GM12872 (cell line): ENCODE measurements at regions not wholly inside any gene's neighbourhood (a gene's known extent, or its start where the extent isn't known, plus 50 kb on each side); places are given as distances from the start of the nearest gene placed in this dataset.

Experiments used
- TF ChIP-seq, protein P1 (sequence below): IDR thresholded peaks from 3 replicates; pipeline ENCODE4 v1.5.1; 2011; ENCODE audit warnings: low read depth, mild to moderate bottlenecking, low read length, moderate library complexity; ENCODE audit not compliant: insufficient read depth

DNA sequence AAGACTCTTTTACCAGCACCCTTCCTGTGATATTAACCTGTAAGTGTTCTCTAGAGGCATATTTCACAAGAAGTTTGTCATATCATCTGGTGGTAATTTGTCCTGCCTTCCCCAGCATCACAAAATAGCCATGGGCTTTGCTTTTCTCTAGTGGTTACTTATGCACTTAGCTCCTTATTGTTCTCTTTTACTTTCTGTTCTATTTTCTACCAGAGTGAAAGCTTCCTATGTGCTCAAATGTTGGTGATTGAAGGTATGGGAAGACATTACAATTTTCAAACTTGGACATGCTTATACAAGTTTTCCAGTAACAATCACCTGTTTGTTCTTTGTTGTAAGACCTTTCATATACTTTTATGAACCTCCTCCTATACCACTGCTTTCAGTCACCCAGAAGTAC lies 87.0 kb upstream of the KCNH7 start:
- TF ChIP-seq, protein P1, sequence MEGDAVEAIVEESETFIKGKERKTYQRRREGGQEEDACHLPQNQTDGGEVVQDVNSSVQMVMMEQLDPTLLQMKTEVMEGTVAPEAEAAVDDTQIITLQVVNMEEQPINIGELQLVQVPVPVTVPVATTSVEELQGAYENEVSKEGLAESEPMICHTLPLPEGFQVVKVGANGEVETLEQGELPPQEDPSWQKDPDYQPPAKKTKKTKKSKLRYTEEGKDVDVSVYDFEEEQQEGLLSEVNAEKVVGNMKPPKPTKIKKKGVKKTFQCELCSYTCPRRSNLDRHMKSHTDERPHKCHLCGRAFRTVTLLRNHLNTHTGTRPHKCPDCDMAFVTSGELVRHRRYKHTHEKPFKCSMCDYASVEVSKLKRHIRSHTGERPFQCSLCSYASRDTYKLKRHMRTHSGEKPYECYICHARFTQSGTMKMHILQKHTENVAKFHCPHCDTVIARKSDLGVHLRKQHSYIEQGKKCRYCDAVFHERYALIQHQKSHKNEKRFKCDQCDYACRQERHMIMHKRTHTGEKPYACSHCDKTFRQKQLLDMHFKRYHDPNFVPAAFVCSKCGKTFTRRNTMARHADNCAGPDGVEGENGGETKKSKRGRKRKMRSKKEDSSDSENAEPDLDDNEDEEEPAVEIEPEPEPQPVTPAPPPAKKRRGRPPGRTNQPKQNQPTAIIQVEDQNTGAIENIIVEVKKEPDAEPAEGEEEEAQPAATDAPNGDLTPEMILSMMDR = no peak

DNA sequence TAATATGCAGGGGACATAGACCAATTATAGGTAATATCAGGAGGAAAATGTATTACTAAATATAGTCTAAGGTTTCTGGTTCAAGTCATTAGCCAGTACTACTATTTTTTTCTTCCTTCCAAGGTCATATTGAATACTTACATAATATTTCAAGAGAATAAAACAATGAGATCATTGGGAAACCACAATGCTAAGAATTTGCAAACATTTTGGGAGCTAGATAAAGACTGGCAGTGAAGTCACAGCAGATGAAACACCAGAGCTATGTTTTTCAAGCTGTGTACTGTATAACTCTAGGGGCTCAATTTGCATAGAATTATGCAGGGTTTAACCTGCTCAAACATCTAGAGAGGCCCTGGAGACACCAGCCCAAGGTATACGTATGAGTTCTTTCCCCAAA lies 80.5 kb upstream of the KCNH7 start:
- TF ChIP-seq, protein P1 = no peak

DNA sequence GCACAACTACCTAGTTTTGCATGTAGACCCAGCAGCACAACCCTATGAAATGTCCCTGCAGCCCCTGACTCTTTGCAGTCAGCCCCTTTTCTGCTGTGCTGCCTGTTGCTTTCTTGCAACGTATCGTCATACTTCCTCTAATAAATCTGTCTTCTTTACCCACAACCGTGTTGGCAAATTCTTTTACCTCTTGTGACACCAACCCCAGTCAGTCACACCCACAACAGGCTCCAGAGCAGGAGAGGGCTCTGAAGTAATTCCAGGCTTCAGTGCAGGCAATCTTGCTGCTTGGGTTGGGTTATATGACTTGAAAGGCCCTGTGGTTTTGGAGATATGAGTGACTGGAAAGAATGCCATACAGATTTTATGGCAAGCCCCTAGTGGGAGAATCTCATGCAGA lies 79.1 kb upstream of the KCNH7 start:
- TF ChIP-seq, protein P1 = no peak

DNA sequence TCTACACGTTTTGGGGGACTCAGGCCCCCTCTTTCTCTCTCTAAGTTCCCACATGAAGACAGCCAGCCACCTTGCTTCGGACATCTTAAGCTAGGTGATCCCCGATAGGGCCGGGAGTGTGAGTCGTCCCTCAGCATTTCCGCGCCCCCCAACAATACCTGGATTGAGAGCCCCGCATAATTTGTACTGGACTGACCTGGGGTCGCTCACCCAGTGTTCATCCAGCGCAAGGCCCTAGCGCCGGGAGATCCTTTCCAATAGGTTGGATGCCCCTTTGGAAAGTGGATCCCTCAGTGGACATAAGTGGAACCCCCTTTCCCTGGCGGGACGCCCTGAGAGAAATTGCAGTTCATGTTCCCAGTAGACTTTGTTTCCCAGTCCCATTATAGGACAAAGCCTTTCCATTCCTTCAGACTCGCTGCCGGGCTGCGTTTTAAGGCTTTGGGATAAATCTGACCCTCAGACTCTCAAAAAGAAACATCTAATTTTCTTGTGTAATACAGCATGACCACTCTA lies 77.8 kb upstream of the KCNH7 start:
- TF ChIP-seq, protein P1 = no peak

DNA sequence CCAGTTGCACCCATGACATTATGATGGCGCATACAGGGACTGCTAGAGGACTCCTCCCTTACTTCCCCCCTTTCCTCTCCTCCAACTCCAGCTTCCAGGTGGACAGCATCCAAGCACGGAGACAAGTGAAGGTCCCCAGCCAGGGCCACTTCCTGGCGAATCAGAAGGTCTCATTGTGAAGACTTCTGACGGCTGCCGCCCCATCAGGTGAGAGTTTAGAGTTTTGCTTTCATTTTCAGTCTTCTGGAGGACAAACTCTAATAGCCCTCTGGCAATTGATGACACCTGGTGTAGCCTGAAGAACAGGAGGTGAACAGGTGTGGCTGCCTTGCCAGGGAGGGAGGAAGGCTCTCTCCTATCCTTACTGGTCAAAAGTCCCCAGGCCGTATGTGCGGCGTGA lies 77.3 kb upstream of the KCNH7 start:
- TF ChIP-seq, protein P1 = no peak

DNA sequence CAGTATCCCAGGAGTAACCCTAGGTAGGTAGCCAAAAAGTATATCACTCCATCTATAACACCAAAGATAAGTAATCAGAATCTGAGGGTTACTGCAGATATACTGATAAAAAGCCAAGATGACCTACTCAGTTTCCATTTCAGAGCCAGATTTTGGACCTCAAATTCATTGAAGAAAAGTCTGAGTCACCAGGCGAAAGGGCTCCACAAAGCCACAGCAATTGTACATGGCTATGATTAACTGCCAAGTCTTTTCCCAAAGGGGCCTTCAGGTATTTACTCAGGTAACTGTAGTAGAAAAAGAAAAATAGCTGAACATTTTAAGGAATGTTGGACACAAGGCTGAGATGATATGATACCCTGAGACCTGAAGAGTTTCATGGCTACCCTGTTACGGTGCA lies 75.6 kb upstream of the KCNH7 start:
- TF ChIP-seq, protein P1 = no peak

DNA sequence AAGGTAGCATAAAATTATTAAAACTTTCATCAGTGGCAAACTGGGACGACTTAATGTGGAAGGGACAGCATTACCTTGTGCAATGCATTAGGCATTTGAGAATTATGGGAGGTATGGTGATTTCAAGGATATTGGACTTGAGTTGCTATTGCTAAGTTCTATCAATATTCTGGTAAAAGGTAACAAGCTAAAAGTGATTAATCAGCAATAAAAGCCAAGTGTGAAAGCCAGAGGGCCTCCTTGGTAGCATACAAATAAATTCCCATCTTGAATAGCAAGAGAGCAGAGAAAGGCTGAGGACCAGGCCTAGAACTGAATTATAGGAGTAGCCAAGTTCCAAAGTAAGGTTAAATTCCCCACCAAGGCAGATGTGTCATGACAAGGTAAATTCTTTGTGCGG lies 74.2 kb upstream of the KCNH7 start:
- TF ChIP-seq, protein P1 = no peak

DNA sequence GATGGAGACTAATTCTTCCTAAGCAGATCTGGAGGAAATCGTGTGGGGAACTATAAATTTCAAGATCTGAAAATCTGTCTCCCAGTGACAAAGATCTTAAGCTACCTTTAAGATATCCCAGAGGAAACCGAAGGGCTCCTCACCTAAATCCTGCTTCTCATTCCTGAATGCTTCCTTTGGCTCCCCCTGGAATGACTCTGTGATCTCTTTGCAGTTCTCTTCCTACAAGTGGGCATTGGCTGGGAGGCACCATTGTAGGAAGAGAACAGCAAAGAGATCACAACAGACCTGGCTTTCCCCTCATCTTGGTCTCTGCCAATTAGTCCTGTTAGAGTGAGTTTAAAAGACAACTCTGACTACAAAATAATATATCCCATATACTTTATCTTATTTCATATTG lies 70.0 kb upstream of the KCNH7 start:
- TF ChIP-seq, protein P1 = no peak
